Lower leg skin (tissue), 3 donors: ENCODE measurements at regions not wholly inside any gene's neighbourhood (a gene's known extent, or its start where the extent isn't known, plus 50 kb on each side); places are given as distances from the start of the nearest gene placed in this dataset.

ENCODE experiments used
- POLR2A ChIP-seq, 2 donors: fragments of 450-650 bp; IDR thresholded peaks; one replicate each; pipeline ENCODE4 v1.6.1; 2016 to 2017; ENCODE audit warnings: antibody characterized with exemption in 2 of 2, mild to moderate bottlenecking in 1 of 2, moderate library complexity in 1 of 2
- TF ChIP-seq, protein P1 (sequence below), 3 donors: fragments of 450-650 bp; IDR thresholded peaks; one replicate each; pipeline ENCODE4 v1.5.1; 2016; ENCODE audit warnings: antibody characterized with exemption in 3 of 3, mild to moderate bottlenecking in 3 of 3, moderate library complexity in 2 of 3

DNA sequence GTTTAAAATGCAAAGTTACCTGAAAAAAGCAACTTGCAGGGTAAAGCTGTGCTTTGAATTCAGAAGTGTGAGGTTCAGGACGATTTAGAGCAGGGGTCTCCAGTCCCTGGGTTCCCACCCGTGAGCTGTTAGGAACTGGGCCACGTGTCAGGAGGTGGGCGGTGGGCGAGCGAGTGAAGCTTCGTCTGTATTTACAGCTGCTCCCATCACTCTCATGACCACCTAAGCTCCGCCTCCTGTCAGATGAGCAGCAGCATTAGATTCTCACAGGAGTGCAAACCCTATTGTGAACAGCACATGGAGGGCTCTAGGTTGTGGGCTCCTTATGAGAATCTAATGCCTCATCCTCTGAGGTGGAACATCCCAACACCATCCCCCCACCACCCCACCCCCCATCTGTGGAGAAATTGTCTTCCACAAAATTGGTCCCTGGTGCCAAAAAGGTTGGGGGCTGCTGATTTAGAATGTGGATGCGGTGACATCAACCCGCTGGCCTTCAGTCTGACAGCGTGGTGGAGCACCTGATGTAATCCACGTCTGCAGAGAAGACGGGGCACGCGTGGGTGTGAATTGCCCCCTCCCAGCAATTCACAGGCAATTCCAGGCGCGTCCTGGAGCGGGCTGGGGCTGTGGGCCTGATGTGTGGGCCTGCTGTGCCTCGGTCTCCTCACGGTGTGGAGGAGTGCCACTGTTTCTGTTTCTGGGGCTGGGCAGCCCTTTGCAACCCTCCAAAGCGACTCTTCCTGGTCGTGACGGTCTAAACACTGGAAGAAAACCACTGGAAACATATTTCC, 214.0 kb upstream of the SOX1 start:
- TF ChIP-seq POLR2A (IDR thresholded peaks at IDR 0.05), result no peak
- TF ChIP-seq, protein P1, sequence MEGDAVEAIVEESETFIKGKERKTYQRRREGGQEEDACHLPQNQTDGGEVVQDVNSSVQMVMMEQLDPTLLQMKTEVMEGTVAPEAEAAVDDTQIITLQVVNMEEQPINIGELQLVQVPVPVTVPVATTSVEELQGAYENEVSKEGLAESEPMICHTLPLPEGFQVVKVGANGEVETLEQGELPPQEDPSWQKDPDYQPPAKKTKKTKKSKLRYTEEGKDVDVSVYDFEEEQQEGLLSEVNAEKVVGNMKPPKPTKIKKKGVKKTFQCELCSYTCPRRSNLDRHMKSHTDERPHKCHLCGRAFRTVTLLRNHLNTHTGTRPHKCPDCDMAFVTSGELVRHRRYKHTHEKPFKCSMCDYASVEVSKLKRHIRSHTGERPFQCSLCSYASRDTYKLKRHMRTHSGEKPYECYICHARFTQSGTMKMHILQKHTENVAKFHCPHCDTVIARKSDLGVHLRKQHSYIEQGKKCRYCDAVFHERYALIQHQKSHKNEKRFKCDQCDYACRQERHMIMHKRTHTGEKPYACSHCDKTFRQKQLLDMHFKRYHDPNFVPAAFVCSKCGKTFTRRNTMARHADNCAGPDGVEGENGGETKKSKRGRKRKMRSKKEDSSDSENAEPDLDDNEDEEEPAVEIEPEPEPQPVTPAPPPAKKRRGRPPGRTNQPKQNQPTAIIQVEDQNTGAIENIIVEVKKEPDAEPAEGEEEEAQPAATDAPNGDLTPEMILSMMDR (IDR thresholded peaks at IDR 0.05), result no peak
